K562 (cell line): ENCODE measurements at regions not wholly inside any gene's neighbourhood (a gene's known extent, or its start where the extent isn't known, plus 50 kb on each side); places are given as distances from the start of the nearest gene placed in this dataset.

Source experiments
- ATAC-seq: fragments of 200-7000 bp; cut with Tn5 transposase; 3 replicates; pipeline ENCODE4 v1.9.1; 2020; ENCODE audit warnings: moderate library complexity
- BruUV-seq: library from RNA; stranded (reverse); fragments of 400-500 nt; replicated peaks from 2 replicates; lab custom pipeline; 2021; lab: Mats Ljungman, UMichigan
- CTCF ChIA-PET: fragments of 300-600 bp; formaldehyde crosslinking; extraction: SDS; loops from one replicate; lab custom pipeline; 2021; ENCODE audit warnings: low intra/inter-chr PET ratio; lab: Yijun Ruan, JAX
- POLR2A ChIA-PET: fragments of 300-600, 350-650 bp; sonication (Branson Sonifier 250); formaldehyde crosslinking; extraction: SDS; loops from one replicate; lab custom pipeline; 2021; ENCODE audit warnings: antibody characterized with exemption, inconsistent platforms; lab: Yijun Ruan, JAX
- DNase-seq, 4 experiments: peaks; one replicate each; pipeline versions ENCODE4 v3.0.0 to v3.0.0-alpha.2; 2011 to 2018; ENCODE audit warnings: low spot score in 3 of 4, mixed read lengths in 3 of 4; ENCODE audit errors: extremely low read depth in 1 of 4
- FAIRE-seq: peaks from 2 replicates; lab custom pipeline; 2011; peaks lifted over from hg19 to GRCh38; lab: Jason Lieb, UNC
- H2AFZ ChIP-seq: 2 replicates; pipeline ENCODE4 v1.6.0; 2011; ENCODE audit warnings: low read depth, low read length, control low read depth, inconsistent platforms
- H3K27ac ChIP-seq: fragments of 200-600 bp; 3 replicates; pipeline ENCODE4 v1.8.0; 2011; ENCODE audit warnings: low read depth, mild to moderate bottlenecking, control low read depth, inconsistent platforms, low read length, moderate library complexity, mixed read lengths; ENCODE audit errors: extremely low read depth
- H3K27me3 ChIP-seq, 2 experiments: fragments of 300-600 bp in 1 of 2; 2 replicates in 1 of 2; 3 replicates in 1 of 2; pipeline versions ENCODE4 v1.6.0 to v1.8.0; 2011; ENCODE audit warnings: inconsistent platforms in 2 of 2, low read length in 2 of 2, mild to moderate bottlenecking in 1 of 2, mixed read lengths in 1 of 2, moderate library complexity in 1 of 2; ENCODE audit not compliant: control insufficient read depth in 2 of 2, insufficient read depth in 2 of 2
- H3K36me3 ChIP-seq: fragments of 300-600 bp; 3 replicates; pipeline ENCODE4 v1.8.0; 2011; ENCODE audit warnings: mild to moderate bottlenecking, low read length, inconsistent platforms; ENCODE audit not compliant: control insufficient read depth, insufficient read depth
- H3K4me1 ChIP-seq, 2 experiments: fragments of 200-600 bp in 1 of 2; replicated peaks in 1 of 2; 2 replicates in 1 of 2; 3 replicates in 1 of 2; pipeline versions ENCODE4 v1.5.1 to v1.8.0; 2011; ENCODE audit warnings: inconsistent platforms in 2 of 2, low read length in 2 of 2, mild to moderate bottlenecking in 1 of 2, mixed read lengths in 1 of 2, moderate library complexity in 1 of 2; ENCODE audit not compliant: control insufficient read depth in 2 of 2, insufficient read depth in 2 of 2
- H3K4me2 ChIP-seq: 2 replicates; pipeline ENCODE4 v1.6.1; 2011; ENCODE audit warnings: low read length, control low read depth, inconsistent platforms, mixed read lengths; ENCODE audit not compliant: insufficient read depth
- H3K4me3 ChIP-seq: fragments of 200-600 bp; sonication (generic), shearing (Covaris generic); 2 replicates; pipeline ENCODE4 v1.5.1; 2016; ENCODE audit warnings: control low read depth, inconsistent platforms
- H3K79me2 ChIP-seq: fragments of 200-600 bp; 3 replicates; pipeline ENCODE4 v1.8.0; 2011; ENCODE audit warnings: low read length, inconsistent platforms; ENCODE audit not compliant: control insufficient read depth, insufficient read depth
- H3K9ac ChIP-seq, 2 experiments: 2 replicates each; pipeline versions ENCODE4 v1.6.0 to v1.6.1; 2011; ENCODE audit warnings: low read depth in 2 of 2, low read length in 2 of 2, control low read depth in 1 of 2, inconsistent platforms in 1 of 2, mild to moderate bottlenecking in 1 of 2, mixed read lengths in 1 of 2; ENCODE audit not compliant: insufficient read depth in 1 of 2
- H3K9me1 ChIP-seq: one replicate; pipeline ENCODE4 v1.6.0; 2011; ENCODE audit warnings: inconsistent platforms, mild to moderate bottlenecking, low read length, moderate library complexity; ENCODE audit not compliant: control insufficient read depth, insufficient read depth
- H3K9me3 ChIP-seq: replicated peaks from 2 replicates; pipeline ENCODE4 v1.5.1; 2011; ENCODE audit warnings: low read depth, low read length, inconsistent platforms; ENCODE audit not compliant: control insufficient read depth, insufficient read depth
- H4K20me1 ChIP-seq: replicated peaks from 2 replicates; pipeline ENCODE4 v1.6.1; 2011; ENCODE audit warnings: low read length, inconsistent platforms, mixed read lengths; ENCODE audit not compliant: control insufficient read depth, insufficient read depth
- CHD2 ChIP-seq: IDR thresholded peaks from 2 replicates; pipeline ENCODE4 v1.6.1; 2011; ENCODE audit warnings: low read depth, low read length
- EHMT2 ChIP-seq: fragments of 450-650 bp; IDR thresholded peaks from 2 replicates; pipeline ENCODE4 v1.6.1; 2018; ENCODE audit warnings: antibody characterized with exemption
- ELF2 ChIP-seq: fragments of 250-450 bp; sonication (Bioruptor Pico); IDR thresholded peaks from 2 replicates; pipeline ENCODE4 v1.5.0; 2021; ENCODE audit warnings: mild to moderate bottlenecking
- ESRRB ChIP-seq: fragments of 250-450 bp; sonication (Bioruptor Pico); IDR thresholded peaks from 2 replicates; pipeline ENCODE4 v1.5.0; 2020; ENCODE audit warnings: mild to moderate bottlenecking, moderate library complexity, borderline replicate concordance
- FOXJ3 ChIP-seq: sonication (generic); formaldehyde crosslinking; IDR thresholded peaks from 2 replicates; pipeline ENCODE4 v1.4.0; 2020; ENCODE audit warnings: mild to moderate bottlenecking, missing genetic modification reagents
- FOXP1 ChIP-seq: sonication (generic); formaldehyde crosslinking; IDR thresholded peaks from 2 replicates; pipeline ENCODE4 v1.8.0; 2022; ENCODE audit warnings: mild to moderate bottlenecking, missing genetic modification reagents
- HDAC6 ChIP-seq: IDR thresholded peaks from 2 replicates; pipeline ENCODE4 v1.6.1; 2012; ENCODE audit warnings: low read depth, mild to moderate bottlenecking, control low read depth, inconsistent platforms, low read length, moderate library complexity
- JUN ChIP-seq, 2 experiments: sonication (generic) in 1 of 2; formaldehyde crosslinking in 1 of 2; IDR thresholded peaks; 2 replicates each; pipeline versions ENCODE4 v1.6.1 to v1.8.0; 2012 to 2022; ENCODE audit warnings: borderline replicate concordance in 2 of 2, mild to moderate bottlenecking in 2 of 2, improper control_type of control experiment in 1 of 2, low read depth in 1 of 2, low read length in 1 of 2, missing genetic modification reagents in 1 of 2
- LCOR ChIP-seq: sonication (generic); formaldehyde crosslinking; IDR thresholded peaks from 2 replicates; pipeline ENCODE4 v1.8.0; 2022; ENCODE audit warnings: mild to moderate bottlenecking, missing genetic modification reagents
- NR2C2 ChIP-seq, 2 experiments: fragments of 200-800 bp in 1 of 2; sonication (Bioruptor generic) in 1 of 2; sonication (generic) in 1 of 2; formaldehyde crosslinking in 1 of 2; IDR thresholded peaks; 2 replicates each; pipeline versions ENCODE4 v1.6.1 to v1.8.0; 2016 to 2022; ENCODE audit warnings: mild to moderate bottlenecking in 1 of 2, missing compliant biosample characterization in 1 of 2, missing genetic modification characterization in 1 of 2, missing genetic modification reagents in 1 of 2
- PYGO2 ChIP-seq: fragments of 450-650 bp; IDR thresholded peaks from 2 replicates; pipeline ENCODE4 v1.6.1; 2016; ENCODE audit warnings: mild to moderate bottlenecking, missing genetic modification characterization, moderate library complexity, missing compliant biosample characterization
- RBM14 ChIP-seq: fragments of 200-400 bp; formaldehyde crosslinking; IDR thresholded peaks from 2 replicates; pipeline ENCODE4 v1.6.1; 2018; ENCODE audit warnings: low read depth, mild to moderate bottlenecking, low read length, moderate library complexity, borderline replicate concordance; ENCODE audit not compliant: insufficient read depth
- RUNX1 ChIP-seq: sonication (generic); IDR thresholded peaks from 2 replicates; pipeline ENCODE4 v1.6.1; 2016; ENCODE audit warnings: antibody characterized with exemption, low read depth
- SLC30A9 ChIP-seq: fragments of 250-450 bp; sonication (Bioruptor Pico); IDR thresholded peaks from 2 replicates; pipeline ENCODE4 v1.8.0; 2022; ENCODE audit warnings: mild to moderate bottlenecking, moderate library complexity
- TFAP4 ChIP-seq: sonication (generic); formaldehyde crosslinking; IDR thresholded peaks from 2 replicates; pipeline ENCODE4 v1.8.0; 2022; ENCODE audit warnings: missing genetic modification reagents, mild to moderate bottlenecking, moderate library complexity, borderline replicate concordance
- THRA ChIP-seq: fragments of 450-650 bp; IDR thresholded peaks from 2 replicates; pipeline ENCODE4 v1.6.1; 2017; ENCODE audit warnings: mild to moderate bottlenecking, moderate library complexity
- XRCC3 ChIP-seq: fragments of 450-650 bp; IDR thresholded peaks from 2 replicates; pipeline ENCODE4 v1.6.1; 2017; ENCODE audit warnings: mild to moderate bottlenecking, moderate library complexity
- YY1 ChIP-seq, 3 experiments: IDR thresholded peaks; 2 replicates each; pipeline ENCODE4 v1.6.1; 2011; ENCODE audit warnings: low read length in 2 of 3, mild to moderate bottlenecking in 2 of 3, moderate library complexity in 2 of 3, borderline replicate concordance in 1 of 3, control low read depth in 1 of 3, low read depth in 1 of 3; ENCODE audit not compliant: insufficient read depth in 3 of 3, insufficient replicate concordance in 2 of 3, control insufficient read depth in 1 of 3, insufficient read length in 1 of 3; ENCODE audit errors: extremely low read depth in 1 of 3
- ZNF696 ChIP-seq: fragments of 250-450 bp; sonication (Bioruptor Pico); conservative IDR thresholded peaks from 2 replicates; pipeline ENCODE4 v1.4.0; 2020; ENCODE audit warnings: mild to moderate bottlenecking, moderate library complexity
- WGBS: fragments of 100-300 bp; shearing (Covaris generic); methylation state at CpG from one replicate; pipeline ENCODE4 v1.1.6; 2016; ENCODE audit warnings: low coverage, mixed read lengths; ENCODE audit not compliant: insufficient coverage; ENCODE audit errors: missing lambda C conversion rate; 5-methylcytosine and 5-hydroxymethylcytosine counted together
- in situ Hi-C: fragments of 300-500 bp; cut with MboI; formaldehyde crosslinking; loops from 4 replicates; pipeline ENCODE4 v1.15.0; 2018; ENCODE audit warnings: inconsistent platforms, mixed read lengths
- intact Hi-C: fragments of 100-400 bp; cut with micrococcal nuclease; formaldehyde crosslinking; loops from 2 replicates; pipeline ENCODE4 v1.14.2; 2022
- TF ChIP-seq, protein P1 (sequence below): sonication (generic); formaldehyde crosslinking; IDR thresholded peaks from 2 replicates; pipeline ENCODE4 v1.9.0; 2022; ENCODE audit warnings: mild to moderate bottlenecking, missing genetic modification reagents

- CTCF ChIA-PET: no interaction called here
- Histone ChIP-seq H2AFZ (no peak overlapping the region), H3K4me1 (no peaks in the 10 kb centered on the region), H3K9me3 (no peaks in the 10 kb centered on the region), H3K79me2 (no peaks in the 10 kb centered on the region), H3K9me1 (no peaks in the 10 kb centered on the region), H3K27me3 (peaks cover 0 to 2% of the 10 kb centered on the region in 2 experiments; a peak in 2 of 5 replicates), H4K20me1 (0 out of 2 replicates have a peak, but pooled peaks cover 4% of the 10 kb centered on the region), H3K9ac (no peak overlapping the region), H3K4me2 (no peak overlapping the region), H3K36me3 (no peaks in the 10 kb centered on the region), H3K27ac (no peak overlapping the region), H3K4me3 (no peak overlapping the region)
- FAIRE-seq: no peak
- peak; percentile 25 to 52 (median 34) for DNase-seq
- POLR2A ChIA-PET: interaction anchor here (0.6 to 1.0 kb wide), 2 partner anchors 13 to 97 kb away, joined by 3 read pairs; no protein-coding TSS in a partner anchor
- intact Hi-C loops (no loop called here), in situ Hi-C loops (no loop called here)
- WGBS: 1% methylated on average over 13 of the region's 13 CpGs
- ATAC-seq: peak; percentile 87
- BruUV-seq: no TSS peak
- no peak for TF ChIP-seq JUN (IDR thresholded peaks at IDR 0.05; ENCODE audit: borderline replicate concordance, low read depth, low read length)
- no peak for TF ChIP-seq JUN (CRISPR knock-in tag; IDR thresholded peaks at IDR 0.05; ENCODE audit: borderline replicate concordance)
- peak; percentile 99 for TF ChIP-seq EHMT2
- TF ChIP-seq YY1 (IDR thresholded peaks at IDR 0.05; ENCODE audit: borderline replicate concordance in 1 of 3, control insufficient read depth in 1 of 3, extremely low read depth in 1 of 3, insufficient read depth in 3 of 3, insufficient read length in 1 of 3, insufficient replicate concordance in 2 of 3, low read depth in 1 of 3, low read length in 2 of 3): no peak
- TF ChIP-seq ZNF696 (CRISPR knock-in tag): no peak
- no peak for TF ChIP-seq RBM14
- no peak for TF ChIP-seq RUNX1
- TF ChIP-seq SLC30A9 (CRISPR knock-in tag): no peak
- TF ChIP-seq XRCC3: no peak
- no peak for TF ChIP-seq FOXP1
- no peak for TF ChIP-seq ELF2
- no peak for TF ChIP-seq PYGO2
- TF ChIP-seq TFAP4 (CRISPR knock-in tag): peak; percentile 71
- TF ChIP-seq HDAC6: no peak
- TF ChIP-seq ESRRB: no peak
- no peak for TF ChIP-seq FOXJ3 (CRISPR knock-in tag)
- TF ChIP-seq, protein P1, sequence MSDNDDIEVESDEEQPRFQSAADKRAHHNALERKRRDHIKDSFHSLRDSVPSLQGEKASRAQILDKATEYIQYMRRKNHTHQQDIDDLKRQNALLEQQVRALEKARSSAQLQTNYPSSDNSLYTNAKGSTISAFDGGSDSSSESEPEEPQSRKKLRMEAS (CRISPR knock-in tag): no peak
- TF ChIP-seq LCOR (CRISPR knock-in tag): no peak
- TF ChIP-seq NR2C2 (CRISPR knock-in tag; IDR thresholded peaks at IDR 0.05): 0 out of 2 replicates have a peak, but pooled peaks have one; percentile 31
- TF ChIP-seq NR2C2 (tag; IDR thresholded peaks at IDR 0.05): no peak
- no peak for TF ChIP-seq CHD2
- no peak for TF ChIP-seq THRA
These were observed 302.5 kb downstream of the ACTR3B start for GRCh38 chr7:153061910-153062528.
